Mucosa of descending colon (tissue), 3 donors: ENCODE measurements at regions not wholly inside any gene's neighbourhood (a gene's known extent, or its start where the extent isn't known, plus 50 kb on each side); places are given as distances from the start of the nearest gene placed in this dataset.

Experiments
- ATAC-seq: fragments of 200-7000 bp; cut with Tn5 transposase; one replicate; pipeline ENCODE4 v1.9.1; 2020; ENCODE audit warnings: mild to moderate bottlenecking, moderate library complexity
- DNase-seq, 3 donors: peaks; one replicate each; pipeline ENCODE4 v3.0.0-alpha.2; 2020
- H3K36me3 ChIP-seq: fragments of 200-600 bp; one replicate; pipeline ENCODE4 v1.8.0; 2021; ENCODE audit warnings: low read depth, mild to moderate bottlenecking
- H3K4me1 ChIP-seq: fragments of 200-600 bp; one replicate; pipeline ENCODE4 v1.8.0; 2021; ENCODE audit warnings: low read depth, mild to moderate bottlenecking
- H3K4me3 ChIP-seq: fragments of 200-600 bp; one replicate; pipeline ENCODE4 v1.8.0; 2021; ENCODE audit warnings: mild to moderate bottlenecking
- H3K9me3 ChIP-seq: fragments of 200-600 bp; one replicate; pipeline ENCODE4 v1.8.0; 2021; ENCODE audit warnings: mild to moderate bottlenecking
- intact Hi-C, 2 donors: fragments of 100-400 bp; cut with DNase I in 1 of 2; cut with micrococcal nuclease in 1 of 2; formaldehyde crosslinking; loops; one replicate each; pipeline versions ENCODE4 v1.11.0 to v1.11.1; 2022; cut with DNase I, micrococcal nuclease
- TF ChIP-seq, protein P1 (sequence below): fragments of 200-600 bp; IDR thresholded peaks from one replicate; pipeline ENCODE4 v1.8.0; 2022; ENCODE audit warnings: antibody characterized with exemption, mild to moderate bottlenecking
- donor health status: DM: no; HTN: no; CAD: no; lungs with moderate emphysema.
- donor health status: DM: no; HTN: no; CAD: no.
- donor health status: DM: no; HTN: yes; CAD: no.

DNA sequence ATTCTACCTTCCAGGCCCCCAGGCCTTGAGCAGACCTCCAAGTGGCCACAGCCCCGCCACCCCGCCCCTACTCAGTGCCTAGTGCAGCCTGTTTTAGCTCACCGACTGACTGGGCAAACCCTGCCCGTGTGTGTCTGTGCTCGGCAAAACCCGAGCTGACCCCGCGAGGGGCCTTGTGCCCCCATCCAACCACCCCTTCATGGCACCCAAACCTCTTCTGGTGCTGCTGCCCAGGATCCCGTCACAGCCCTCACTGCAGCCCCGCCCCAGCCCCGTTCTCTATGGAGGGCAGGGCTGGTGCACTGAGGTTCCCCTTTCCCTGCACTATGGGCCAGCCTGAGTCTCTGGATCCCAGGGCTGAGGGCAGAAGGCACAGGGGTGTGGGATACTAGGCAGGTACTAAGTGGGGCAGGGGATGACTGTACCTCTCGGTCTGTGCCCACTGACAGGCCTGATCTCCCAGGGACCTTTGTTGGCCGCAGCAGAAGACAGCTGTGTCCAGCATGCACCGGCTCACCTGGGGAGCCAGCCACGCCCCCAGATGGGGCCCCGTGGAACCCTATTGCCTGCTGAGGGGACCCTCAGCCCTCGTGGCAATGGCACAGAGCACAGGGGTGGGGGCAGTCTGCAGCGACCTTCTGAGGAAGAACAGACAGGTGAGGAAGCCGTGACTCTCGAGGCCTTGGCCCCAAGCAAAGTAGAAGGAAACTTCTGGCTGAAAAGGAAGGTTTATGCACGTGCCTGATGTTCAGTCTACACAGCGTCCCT lies 69.9 kb upstream of the OTOS start:
- ATAC-seq (no peak), DNase-seq (no peak)
- Histone ChIP-seq H3K4me3 (no peak overlapping the region), H3K9me3 (no peaks in the 10 kb centered on the region), H3K4me1 (no peaks in the 10 kb centered on the region), H3K36me3 (no peaks in the 10 kb centered on the region)
- TF ChIP-seq, protein P1, sequence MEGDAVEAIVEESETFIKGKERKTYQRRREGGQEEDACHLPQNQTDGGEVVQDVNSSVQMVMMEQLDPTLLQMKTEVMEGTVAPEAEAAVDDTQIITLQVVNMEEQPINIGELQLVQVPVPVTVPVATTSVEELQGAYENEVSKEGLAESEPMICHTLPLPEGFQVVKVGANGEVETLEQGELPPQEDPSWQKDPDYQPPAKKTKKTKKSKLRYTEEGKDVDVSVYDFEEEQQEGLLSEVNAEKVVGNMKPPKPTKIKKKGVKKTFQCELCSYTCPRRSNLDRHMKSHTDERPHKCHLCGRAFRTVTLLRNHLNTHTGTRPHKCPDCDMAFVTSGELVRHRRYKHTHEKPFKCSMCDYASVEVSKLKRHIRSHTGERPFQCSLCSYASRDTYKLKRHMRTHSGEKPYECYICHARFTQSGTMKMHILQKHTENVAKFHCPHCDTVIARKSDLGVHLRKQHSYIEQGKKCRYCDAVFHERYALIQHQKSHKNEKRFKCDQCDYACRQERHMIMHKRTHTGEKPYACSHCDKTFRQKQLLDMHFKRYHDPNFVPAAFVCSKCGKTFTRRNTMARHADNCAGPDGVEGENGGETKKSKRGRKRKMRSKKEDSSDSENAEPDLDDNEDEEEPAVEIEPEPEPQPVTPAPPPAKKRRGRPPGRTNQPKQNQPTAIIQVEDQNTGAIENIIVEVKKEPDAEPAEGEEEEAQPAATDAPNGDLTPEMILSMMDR = no peak
- intact Hi-C loops = no loop called here

DNA sequence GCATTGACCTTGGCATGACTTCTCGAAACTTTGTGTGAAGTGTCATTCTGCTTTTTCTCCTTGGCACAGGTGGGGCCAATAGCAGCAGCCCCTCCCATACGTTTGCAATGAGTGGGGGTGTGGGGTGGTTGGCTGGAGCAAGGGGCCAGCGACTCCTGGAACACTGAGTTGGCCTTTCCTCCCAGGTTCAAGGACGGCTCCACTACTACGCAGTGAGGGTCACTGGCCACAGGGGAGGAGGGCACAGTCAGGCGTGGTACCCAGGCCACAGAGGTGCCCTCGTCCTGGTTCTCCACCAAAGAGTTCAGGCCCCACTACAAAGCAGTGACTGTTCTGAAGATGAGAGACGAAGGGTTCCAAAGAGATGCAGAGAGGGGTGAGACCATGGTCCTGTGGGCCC lies 70.6 kb upstream of the OTOS start:
- Histone ChIP-seq H3K36me3 (no peaks in the 10 kb centered on the region), H3K4me3 (no peak overlapping the region), H3K4me1 (no peaks in the 10 kb centered on the region), H3K9me3 (no peaks in the 10 kb centered on the region)
- intact Hi-C loops = no loop called here
- no peak for ATAC-seq
- TF ChIP-seq, protein P1 = no peak
- DNase-seq = no peak

- intact Hi-C loops = no loop called here
- Histone ChIP-seq H3K4me3 (no peak overlapping the region), H3K4me1 (no peaks in the 10 kb centered on the region), H3K9me3 (no peaks in the 10 kb centered on the region), H3K36me3 (no peaks in the 10 kb centered on the region)
- no peak for ATAC-seq
- DNase-seq = no peak
- TF ChIP-seq, protein P1 = no peak
Measured at GRCh38 chr2:240211598-240212424, 71.4 kb upstream of the OTOS start.

GRCh38 chr2:240212425-240213225 lies 72.2 kb upstream of the OTOS start:
- TF ChIP-seq, protein P1 = no peak
- Histone ChIP-seq H3K36me3 (no peaks in the 10 kb centered on the region), H3K4me1 (no peaks in the 10 kb centered on the region), H3K4me3 (no peak overlapping the region), H3K9me3 (no peaks in the 10 kb centered on the region)
- DNase-seq (no peak), ATAC-seq (no peak)
- intact Hi-C loops = no loop called here

- intact Hi-C loops = no loop called here
- Histone ChIP-seq H3K4me3 (no peak overlapping the region), H3K4me1 (no peaks in the 10 kb centered on the region), H3K36me3 (no peaks in the 10 kb centered on the region), H3K9me3 (no peaks in the 10 kb centered on the region)
- DNase-seq (no peak), ATAC-seq (no peak)
- TF ChIP-seq, protein P1 = no peak
Measured at GRCh38 chr2:240213226-240213475, 72.7 kb upstream of the OTOS start.
